HG03442 (cell line): ENCODE measurements at regions not wholly inside any gene's neighbourhood (a gene's known extent, or its start where the extent isn't known, plus 50 kb on each side); places are given as distances from the start of the nearest gene placed in this dataset.
"Not testable (repeated sequence)": the region's sequence is repeated elsewhere in the genome, so short reads cannot be mapped to it uniquely, and the experiment has no call there.

Source experiments
- ATAC-seq: cut with Tn5 transposase; IDR thresholded peaks from one replicate; pipeline ENCODE4 v1.9.1; 2021; ENCODE audit warnings: mild to moderate bottlenecking, moderate library complexity; ENCODE audit not compliant: unreplicated experiment

DNA sequence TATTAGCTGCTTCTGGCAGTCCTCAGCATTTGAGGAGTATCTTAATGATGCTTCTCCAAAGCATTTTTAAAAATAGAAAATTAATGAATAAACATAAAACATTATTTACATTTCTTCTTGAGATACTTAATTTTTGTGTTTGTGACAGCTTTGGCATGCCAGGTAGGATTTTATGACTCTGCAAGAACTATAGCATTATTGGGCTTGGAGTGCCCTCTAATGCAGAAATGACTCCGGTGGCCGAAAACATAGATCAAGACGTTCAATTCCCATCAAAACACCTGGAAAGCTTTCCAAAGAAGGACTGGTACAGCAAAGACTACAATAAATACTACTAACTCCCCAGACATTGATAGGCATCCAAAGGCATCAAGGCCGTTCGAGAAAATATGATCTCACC is 366.4 kb upstream of the CXADR start:
- no peak for ATAC-seq

GRCh38 chr21:17159697-17160096 is 353.1 kb upstream of the CXADR start:
- ATAC-seq: no peak

DNA sequence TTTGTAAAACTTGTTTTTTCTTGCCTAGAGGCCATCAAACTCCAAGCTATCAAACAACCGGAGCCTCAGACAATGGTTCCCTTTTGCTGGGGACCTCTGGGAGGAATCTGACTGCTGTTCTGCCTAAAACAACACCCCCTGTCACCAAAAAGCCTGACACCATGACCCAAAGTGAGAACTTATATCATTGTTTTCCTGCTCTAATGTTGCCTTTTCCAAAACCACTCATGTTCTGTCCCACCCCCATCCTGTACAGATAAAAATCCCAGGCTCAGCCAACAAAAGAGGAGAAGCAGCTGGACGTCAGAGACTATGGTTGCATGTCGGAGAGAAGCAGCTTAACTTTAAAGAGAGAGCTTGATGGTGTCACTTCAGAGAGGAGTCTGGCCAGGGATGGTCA is 327.2 kb upstream of the CXADR start:
- ATAC-seq: no peak

DNA sequence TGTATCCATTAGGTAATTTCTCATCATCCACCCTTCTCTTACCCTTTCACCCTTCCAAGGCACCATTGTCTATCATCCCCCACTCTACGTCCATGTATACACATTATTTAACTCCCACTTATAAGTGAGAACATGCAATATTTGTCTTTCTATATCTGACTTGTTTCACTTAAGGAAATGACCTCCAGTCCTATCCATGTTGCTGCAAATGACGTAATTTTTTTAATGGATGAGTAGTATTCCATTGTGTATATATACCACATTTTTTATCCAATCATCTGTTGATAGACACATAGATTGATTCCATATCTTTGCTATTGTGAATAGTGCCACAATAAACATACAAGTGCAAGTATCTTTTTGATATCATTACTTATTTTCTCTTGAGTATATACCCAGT is 322.9 kb upstream of the CXADR start:
- no peak for ATAC-seq

- no peak for ATAC-seq
Observed at GRCh38 chr21:17191346-17191993, 321.4 kb upstream of the CXADR start.

GRCh38 chr21:17195351-17195750 is 317.5 kb upstream of the CXADR start:
- ATAC-seq: no peak

DNA sequence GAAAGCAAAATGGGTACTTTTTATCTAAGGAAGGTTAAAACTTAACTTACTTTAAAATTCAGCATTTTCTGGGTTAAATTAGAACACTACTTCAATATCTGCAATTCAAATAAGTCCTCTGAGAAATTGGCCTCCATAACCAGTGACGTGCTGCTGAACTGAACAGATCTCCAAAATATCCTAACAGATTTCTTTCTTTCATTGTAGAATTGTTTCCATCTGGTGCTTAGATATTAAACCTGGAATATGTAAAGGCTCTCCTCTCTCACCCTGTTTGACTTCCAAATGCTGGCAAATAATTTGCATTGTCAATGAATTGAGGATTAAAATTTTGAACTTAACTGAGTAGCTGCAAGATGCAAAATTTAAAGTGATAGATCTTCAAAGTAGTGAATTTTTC is 316.9 kb upstream of the CXADR start:
- no peak for ATAC-seq

DNA sequence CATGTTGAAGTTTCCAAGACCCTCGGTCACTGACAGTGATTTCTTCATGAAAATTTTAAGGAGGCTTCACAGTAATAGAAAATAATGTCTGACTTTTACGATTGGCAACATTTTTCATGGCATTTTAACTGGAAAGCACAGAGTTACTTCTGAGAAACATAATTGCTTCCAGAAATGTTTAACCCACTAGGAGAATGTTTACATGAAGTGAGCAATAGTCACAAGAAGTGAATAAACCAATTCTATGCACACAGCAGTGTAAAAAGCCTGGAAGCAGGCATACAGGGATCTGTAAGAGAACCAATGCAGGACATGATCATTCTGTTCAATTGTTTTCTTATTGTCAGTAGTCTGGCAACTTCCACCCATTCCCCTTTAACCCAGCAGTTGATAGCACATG is 316.2 kb upstream of the CXADR start:
- ATAC-seq: no peak

DNA sequence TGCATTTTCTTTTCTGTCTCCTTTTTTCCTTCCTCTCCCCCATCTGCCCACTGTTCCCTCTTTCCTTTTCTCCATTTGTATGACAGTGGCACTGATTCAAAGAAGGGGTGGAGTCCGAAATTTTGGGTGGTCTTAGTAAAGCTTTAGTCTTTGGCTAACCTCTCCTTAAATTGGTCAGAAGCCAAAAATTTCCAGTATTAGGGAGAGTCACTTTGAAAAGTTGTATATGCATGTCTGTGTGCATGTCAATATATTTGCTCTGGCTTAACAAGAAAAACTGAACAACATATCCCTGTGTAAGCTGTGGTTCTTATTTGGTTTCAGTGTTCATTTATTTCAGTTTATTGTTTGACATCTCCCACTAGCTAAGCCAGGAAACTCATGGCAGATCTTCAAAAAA is 314.8 kb upstream of the CXADR start:
- no peak for ATAC-seq

- no peak for ATAC-seq
Observed at GRCh38 chr21:17200250-17200649, 312.6 kb upstream of the CXADR start.

GRCh38 chr21:17201741-17202260 is 311.0 kb upstream of the CXADR start:
- no peak for ATAC-seq

DNA sequence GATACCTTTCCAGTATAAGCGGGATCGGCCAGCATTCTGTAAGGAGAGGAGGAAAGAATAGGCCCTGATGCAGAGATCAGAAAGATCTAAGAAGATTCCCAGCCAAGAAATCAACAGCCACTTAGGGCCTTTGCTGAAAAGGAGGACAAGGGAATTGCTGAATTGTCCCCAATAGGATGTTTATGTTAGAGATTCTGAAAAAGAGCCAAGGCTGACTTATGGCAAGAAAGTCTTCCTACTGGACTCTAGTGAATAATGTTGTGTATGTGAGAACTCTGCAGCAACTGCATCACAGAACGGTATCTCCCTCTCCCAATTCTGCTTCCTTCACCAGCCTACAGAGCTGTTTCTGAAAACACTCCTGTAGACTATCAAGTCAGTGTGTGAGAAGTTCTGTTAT is 298.0 kb upstream of the CXADR start:
- no peak for ATAC-seq

GRCh38 chr21:17219050-17219449 is 293.8 kb upstream of the CXADR start:
- not testable (repeated sequence) for ATAC-seq

DNA sequence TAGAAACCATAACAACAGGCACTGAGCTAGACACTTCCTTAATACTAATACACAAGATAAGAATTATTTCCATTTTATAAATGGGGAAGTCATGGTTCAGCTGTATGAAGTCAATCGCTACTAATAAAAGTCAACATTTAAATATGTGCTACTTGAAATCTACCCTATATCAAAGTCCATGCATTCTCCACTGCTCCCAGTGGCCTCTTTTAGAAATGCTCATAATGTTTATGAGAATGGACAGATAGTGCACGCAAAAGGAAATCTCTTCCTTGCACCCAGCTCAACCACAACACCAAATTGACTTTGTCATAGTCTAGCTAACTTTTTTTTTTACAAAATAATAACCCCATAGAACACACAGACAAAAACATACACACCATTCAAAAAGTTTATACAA is 281.7 kb upstream of the CXADR start:
- no peak for ATAC-seq

GRCh38 chr21:17231771-17232170 is 281.1 kb upstream of the CXADR start:
- no peak for ATAC-seq

DNA sequence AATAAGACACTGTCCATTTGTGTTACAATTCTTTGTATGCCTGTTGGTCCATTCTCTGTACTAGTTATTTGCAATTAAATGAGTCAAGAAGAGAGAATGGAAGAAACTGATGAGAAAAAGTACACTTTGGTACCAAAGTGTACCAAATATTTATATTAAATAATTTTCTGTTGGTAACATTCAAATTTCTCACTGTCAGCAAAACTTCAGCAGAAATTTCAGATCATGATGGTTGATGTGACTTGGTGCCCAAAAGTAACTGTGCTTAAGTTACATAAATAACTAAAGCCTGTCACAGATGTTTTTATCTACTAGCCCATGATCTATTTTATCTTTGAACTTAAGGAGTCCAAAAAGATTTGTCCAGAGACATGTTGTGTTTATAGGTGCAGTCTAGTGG is 274.4 kb upstream of the CXADR start:
- no peak for ATAC-seq

DNA sequence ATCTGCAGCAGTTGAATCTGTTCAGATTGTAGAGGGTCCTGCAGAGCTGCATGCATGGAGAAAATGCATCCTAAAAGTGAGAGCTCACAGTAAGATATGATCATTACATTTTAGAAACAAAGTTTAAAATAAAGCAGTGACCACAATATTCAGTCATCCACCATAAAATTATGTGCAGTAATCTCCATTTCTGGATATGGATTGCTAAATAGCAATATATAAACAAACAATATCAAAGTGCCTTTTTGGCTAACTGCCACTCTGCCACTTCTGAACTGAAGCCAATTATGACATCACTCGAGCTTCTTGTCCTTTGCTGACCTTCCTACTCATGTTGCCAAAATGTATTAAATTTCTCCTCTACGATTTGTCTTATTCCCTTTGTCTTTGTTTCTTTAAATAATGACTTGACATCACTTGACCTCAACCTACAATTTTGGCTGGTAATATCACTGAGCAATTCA is 262.0 kb upstream of the CXADR start:
- no peak for ATAC-seq

GRCh38 chr21:17257784-17258183 is 255.1 kb upstream of the CXADR start:
- no peak for ATAC-seq

- no peak for ATAC-seq
Observed at GRCh38 chr21:17264182-17264581, 248.7 kb upstream of the CXADR start.

DNA sequence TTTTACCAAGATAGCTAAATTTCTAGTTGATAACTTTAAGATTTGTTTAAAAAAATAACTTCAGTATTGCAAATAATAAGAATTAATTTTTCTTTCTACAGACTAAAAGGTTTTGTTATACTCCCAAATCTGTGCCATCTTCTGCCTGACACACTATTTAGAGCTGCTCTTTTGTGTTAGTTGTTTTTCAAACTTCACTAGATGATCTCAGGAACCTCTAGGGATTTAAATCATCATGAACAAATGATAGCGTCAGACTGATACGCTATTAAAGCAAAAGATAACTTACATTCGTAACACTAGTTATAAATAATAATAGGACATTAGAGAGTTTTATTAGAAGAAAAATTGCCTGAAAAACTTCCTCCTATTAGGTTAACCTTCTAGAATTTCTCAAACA is 243.1 kb upstream of the CXADR start:
- ATAC-seq: no peak

DNA sequence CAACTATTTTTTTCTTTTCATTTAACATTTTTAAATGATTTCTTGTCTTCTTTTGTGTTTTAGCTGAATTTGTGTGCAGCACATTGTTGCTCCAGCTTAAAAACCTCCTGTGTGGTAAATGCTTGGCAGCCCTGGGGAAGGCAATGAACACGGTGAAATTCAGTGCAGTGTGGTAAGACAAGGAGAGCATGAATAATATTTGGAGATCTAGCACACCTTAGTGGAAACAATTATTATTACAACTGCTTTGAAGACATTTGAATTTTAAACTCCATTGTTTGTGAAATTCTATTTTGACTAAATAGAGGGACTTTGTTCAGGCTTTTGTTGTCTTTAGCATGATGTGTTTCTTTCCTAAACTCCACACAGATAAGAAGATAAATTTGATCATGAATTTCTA is 242.6 kb upstream of the CXADR start:
- ATAC-seq: no peak

GRCh38 chr21:17279663-17280062 is 233.2 kb upstream of the CXADR start:
- ATAC-seq: no peak

GRCh38 chr21:17293016-17293562 is 219.8 kb upstream of the CXADR start:
- not testable (repeated sequence) for ATAC-seq
